SK-MEL-5 (cell line): ENCODE measurements at regions not wholly inside any gene's neighbourhood (a gene's known extent, or its start where the extent isn't known, plus 50 kb on each side); places are given as distances from the start of the nearest gene placed in this dataset.

Experiments used
- DNase-seq: peaks from one replicate; pipeline ENCODE4 v3.0.0-alpha.2; 2016; ENCODE audit warnings: low read depth, low spot score
- in situ Hi-C: cut with HindIII; loops from 2 replicates; pipeline ENCODE4 v1.10.0; 2016; ENCODE audit warnings: low sequenced_read_pairs, high pct_unique_total_duplicates, low pct_unique_long_range_greater_than_20kb

- no peak for DNase-seq
- in situ Hi-C loops: no loop called here
Measured at GRCh38 chr9:107953556-107954125, 464.1 kb upstream of the KLF4 start.

DNA sequence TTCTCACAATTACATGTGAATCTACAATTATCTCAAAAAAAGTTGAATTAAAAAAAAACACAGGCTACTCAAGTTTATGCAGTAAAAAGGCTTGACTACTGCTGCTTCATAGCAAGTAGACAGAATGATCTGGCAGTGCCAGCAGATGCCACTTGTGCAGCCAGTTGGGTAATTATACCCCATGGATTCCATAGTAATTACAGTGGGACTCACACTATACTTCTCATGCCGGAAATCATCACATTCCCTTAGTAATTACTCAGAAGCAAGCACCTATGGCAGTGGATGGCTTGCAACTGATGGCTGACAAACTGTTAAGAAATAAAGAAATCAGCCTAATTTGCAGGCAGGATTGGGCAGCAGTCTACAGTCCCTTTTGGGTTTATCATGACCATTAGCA lies 463.2 kb upstream of the KLF4 start:
- in situ Hi-C loops: no loop called here
- no peak for DNase-seq

- no peak for DNase-seq
- in situ Hi-C loops: no loop called here
Measured at GRCh38 chr9:107951511-107951910, 461.9 kb upstream of the KLF4 start.

DNA sequence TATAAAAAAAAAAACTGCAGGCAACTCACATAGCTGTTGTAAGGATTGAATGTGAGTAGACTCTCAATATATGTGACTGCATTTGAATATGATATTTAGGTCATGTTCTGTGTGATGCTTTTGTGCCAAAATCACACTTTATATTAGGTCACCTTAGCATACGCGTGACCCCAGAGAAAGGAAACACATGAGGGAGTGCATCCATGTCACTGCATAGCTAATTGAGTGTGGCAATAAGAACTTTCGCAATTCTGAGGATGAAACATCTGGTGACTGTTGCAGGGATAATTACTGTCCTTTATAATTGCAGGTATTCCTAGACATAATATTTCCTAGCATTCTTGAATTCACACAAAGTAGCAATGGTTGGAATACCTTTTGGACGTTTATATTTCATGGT lies 459.5 kb upstream of the KLF4 start:
- in situ Hi-C loops: no loop called here
- DNase-seq: no peak

GRCh38 chr9:107948601-107949000 lies 459.0 kb upstream of the KLF4 start:
- in situ Hi-C loops: no loop called here
- DNase-seq: no peak

DNA sequence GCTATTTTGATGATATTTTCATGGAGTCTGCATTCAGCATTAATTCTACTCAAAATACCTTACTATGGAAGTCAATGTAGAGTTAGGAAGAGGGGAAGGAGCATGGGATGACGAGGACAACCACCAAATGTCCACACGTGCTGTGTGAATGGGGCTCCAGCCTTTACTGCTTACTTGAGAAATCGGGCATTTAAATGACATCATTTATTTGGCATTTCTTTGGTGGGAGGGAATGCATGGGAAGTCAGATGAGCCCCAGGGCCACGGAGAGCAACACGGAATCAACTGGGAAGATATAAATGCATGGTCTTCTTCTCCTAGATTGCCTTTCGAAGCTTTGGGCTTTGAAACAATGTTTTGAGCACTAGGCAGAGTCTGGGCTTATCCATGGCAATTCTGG lies 458.5 kb upstream of the KLF4 start:
- no peak for DNase-seq
- in situ Hi-C loops: no loop called here

DNA sequence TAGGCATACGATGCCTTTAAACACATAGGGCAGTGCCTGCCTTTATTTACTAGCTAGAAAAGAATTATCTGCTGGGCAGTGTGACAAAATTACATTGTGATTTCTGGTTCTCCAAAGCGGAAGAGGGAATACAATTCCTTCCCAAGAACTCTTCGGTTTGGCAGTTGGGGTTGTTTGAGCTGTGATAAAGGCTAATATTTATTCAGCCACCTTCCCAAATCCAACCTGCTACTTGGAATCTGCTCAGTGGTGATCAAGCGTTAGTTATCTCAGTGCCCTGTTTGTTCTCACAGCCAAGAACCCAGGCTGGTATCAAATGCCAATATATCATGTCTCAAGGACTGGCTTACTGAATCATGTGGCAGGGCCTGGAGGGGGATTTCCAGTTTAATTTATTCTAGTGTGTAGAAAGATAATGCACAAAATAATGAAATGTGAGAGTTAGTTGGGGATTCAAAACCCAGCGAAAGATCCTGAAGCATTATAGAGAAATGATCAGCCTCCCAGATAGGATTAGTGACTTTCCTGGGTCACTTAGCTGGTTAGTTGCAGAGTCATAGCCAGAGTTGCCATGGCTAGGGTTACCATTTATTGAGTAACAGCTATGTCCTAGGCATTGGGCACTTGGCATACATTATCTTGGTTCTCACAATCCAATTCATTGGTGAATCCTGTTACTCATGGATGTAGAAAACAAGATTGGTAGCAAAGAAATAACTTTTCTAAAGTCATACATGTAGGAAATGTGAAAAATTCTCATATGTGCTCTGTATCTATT lies 457.0 kb upstream of the KLF4 start:
- DNase-seq: no peak
- in situ Hi-C loops: no loop called here

GRCh38 chr9:107945961-107946360 lies 456.4 kb upstream of the KLF4 start:
- no peak for DNase-seq
- in situ Hi-C loops: no loop called here

DNA sequence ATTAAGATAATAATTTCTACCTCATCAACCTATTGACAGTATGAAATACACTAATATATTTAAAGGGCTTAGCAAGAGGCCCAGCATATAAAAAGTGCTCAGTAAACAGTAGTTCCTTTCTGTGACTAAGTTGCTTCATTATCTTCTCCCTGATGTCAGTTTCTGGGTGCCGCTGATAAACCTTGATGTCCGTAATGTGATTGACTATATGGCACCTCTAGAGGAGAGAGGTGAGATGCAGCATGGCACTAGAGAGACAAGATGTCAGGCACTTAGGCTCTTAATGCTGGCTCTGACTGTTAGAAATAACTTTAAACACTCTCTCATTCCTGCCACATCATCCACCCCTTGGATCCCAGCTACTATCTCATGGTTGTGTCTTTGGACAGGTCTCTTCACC lies 455.9 kb upstream of the KLF4 start:
- no peak for DNase-seq
- in situ Hi-C loops: no loop called here

DNA sequence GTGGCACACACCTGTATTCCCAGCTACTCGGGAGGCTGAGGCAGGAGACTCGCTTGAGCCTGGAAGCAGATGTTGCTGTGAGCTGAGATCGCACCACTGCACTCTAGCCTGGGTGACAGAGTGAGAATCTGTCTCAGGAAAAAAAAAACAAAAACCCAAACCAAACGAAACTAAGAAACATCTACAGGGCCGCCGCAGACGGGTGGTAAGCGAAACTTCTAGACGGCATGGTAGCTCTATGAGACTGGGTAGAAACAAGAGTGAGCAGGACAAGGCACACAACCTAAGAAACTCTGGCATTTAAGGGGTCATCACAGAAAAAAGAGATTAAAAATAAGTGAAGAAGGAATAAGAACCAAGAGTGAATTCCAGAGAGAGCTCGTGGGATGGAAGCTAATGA lies 454.8 kb upstream of the KLF4 start:
- in situ Hi-C loops: no loop called here

GRCh38 chr9:107943901-107944300 lies 454.3 kb upstream of the KLF4 start:
- no peak for DNase-seq
- in situ Hi-C loops: no loop called here

More for the DNA sequence above, 454.8 kb upstream of the KLF4 start:
- DNase-seq: no peak

- in situ Hi-C loops: no loop called here
- no peak for DNase-seq
Measured at GRCh38 chr9:107942856-107943255, 453.3 kb upstream of the KLF4 start.

- in situ Hi-C loops: no loop called here
- no peak for DNase-seq
Measured at GRCh38 chr9:107942291-107942690, 452.7 kb upstream of the KLF4 start.

DNA sequence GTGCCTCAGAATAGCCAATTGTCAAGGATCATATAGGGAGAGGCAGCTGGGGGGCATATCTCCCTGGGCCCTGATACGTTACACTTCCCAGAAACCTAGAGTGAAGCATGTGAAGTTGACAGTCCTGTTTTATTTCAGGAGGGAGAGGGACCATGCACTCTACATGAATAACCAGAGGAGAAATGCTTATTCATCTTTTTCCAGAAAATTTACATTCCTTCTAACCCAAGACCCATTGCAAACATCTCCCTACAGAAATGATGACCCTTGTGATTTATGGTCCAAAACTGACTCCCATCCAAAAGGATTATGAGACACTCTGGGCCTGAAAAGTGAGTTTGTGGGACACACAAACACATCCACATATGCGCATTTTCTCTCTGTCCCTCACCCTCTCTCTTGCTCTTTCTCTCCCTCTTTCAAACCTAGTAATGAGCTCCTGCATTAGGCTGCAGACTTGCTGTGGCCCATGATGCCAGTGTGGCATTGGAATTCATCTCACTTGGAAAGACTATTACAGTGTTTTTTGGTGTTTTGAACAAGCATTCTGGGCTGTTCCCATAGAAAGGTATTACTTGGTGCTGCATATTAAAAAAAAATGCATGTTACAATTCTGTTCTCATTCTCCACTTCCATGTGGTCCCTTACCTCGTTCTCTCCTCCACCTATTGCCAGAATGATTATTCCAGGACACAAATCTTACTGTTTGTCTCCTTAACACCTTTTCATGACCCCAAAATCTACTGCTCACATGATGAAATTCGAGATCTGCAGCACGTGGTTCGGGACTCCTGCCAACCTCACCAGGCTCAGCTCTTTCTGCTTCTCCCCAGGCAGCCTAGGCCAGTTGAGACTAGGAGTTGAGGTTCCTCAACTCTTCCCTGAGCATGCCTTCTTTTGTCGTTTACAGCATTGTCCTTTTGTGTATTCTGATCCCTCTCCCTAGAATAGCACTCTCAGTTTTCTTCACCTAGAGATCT lies 451.3 kb upstream of the KLF4 start:
- in situ Hi-C loops: no loop called here
- no peak for DNase-seq

DNA sequence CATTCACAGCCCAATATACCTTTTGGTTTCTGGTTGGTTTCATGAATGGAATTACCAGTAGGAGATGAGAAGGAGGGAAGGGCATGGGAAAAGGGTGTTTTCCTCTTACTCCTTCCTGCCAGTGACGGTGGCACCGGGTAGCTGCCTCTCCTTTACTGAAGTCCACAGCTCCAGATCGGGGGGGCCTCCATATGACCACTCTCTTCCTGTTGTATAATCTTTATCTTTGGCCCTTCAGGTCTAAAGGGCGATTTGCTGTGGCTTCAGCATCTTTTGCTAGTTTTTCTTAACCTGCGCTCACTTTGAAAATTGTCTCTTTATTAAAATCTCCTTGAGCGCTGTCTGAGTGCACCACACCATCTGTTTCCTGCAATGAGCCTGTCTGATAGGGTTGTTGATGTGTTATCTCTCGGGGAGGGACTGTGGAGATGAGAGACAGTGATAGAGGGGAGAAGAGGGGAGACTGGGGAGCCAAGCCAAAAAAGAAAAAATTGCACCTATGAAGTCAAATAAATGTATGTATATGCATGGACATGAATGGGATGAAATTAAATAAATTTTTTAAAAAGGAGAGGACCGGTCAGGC lies 449.3 kb upstream of the KLF4 start:
- in situ Hi-C loops: no loop called here
- no peak for DNase-seq

- in situ Hi-C loops: no loop called here
- no peak for DNase-seq
Measured at GRCh38 chr9:107935931-107936330, 446.4 kb upstream of the KLF4 start.

- in situ Hi-C loops: no loop called here
- DNase-seq: no peak
Measured at GRCh38 chr9:107933516-107933915, 443.9 kb upstream of the KLF4 start.

DNA sequence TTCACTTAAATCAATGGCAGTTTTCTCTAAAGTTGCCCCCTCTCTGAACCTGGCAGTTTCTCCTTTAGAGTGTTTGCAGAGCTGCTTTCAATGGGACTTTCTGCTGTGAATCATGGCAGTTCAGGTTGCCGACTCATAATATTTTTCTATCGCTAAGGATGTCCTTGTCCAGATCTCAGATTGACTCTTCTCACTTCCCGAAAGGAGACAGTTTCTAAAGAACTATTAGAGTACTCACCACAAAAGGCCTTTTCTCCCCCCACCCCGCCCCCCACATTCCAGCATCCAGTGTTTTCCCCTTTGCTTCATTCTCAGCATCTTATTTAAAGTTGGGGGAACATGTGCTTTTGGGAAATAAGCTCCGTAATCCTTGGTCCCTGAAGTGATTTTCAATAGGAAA lies 443.5 kb upstream of the KLF4 start:
- in situ Hi-C loops: no loop called here
- no peak for DNase-seq
